ENCODE measurements at regions not wholly inside any gene's neighbourhood (a gene's known extent, or its start where the extent isn't known, plus 50 kb on each side); places are given as distances from the start of the nearest gene placed in this dataset.

- intact Hi-C loops (cut with DNase I; ENCODE audit: low total_unique reads): loop anchor here (5.0 kb wide), 1 partner anchor 697 kb away; no protein-coding TSS in a partner anchor
- TF ChIP-seq CTCF (IDR thresholded peaks at IDR 0.05 in 8 of 11, conservative IDR thresholded peaks at IDR 0.05 in 3 of 11): no peak
- no peak for TF ChIP-seq POLR2A (IDR thresholded peaks at IDR 0.05)
- no peak for TF ChIP-seq POLR2AphosphoS5 (IDR thresholded peaks at IDR 0.05)
- no peak overlapping the region for H3K4me3 ChIP-seq
- DNase-seq: peak; percentile 27
- WGBS, 5 donors: 54 to 68% (median 62%) methylated on average over 8 of the region's 8 CpGs
- H3K27me3 ChIP-seq (replicated peaks in 1 of 7): peaks cover 0 to 55% (median 8%) of the 10 kb centered on the region in 7 donors
- H3K4me1 ChIP-seq: no peaks in the 10 kb centered on the region
- no peaks in the 10 kb centered on the region for H3K36me3 ChIP-seq
- no peak overlapping the region for H3K27ac ChIP-seq
- no peaks in the 10 kb centered on the region for H3K9me3 ChIP-seq
Observed at GRCh38 chr3:127449486-127450212, 140.9 kb downstream of the TPRA1 start.

GRCh38 chr3:127448671-127449070 is 141.9 kb downstream of the TPRA1 start:
- Histone ChIP-seq H3K36me3 (no peaks in the 10 kb centered on the region), H3K4me3 (no peak overlapping the region), H3K27ac (no peak overlapping the region), H3K27me3 (replicated peaks in 1 of 7) (peaks cover 0 to 49% (median 0%) of the 10 kb centered on the region in 7 donors), H3K4me1 (no peaks in the 10 kb centered on the region), H3K9me3 (no peaks in the 10 kb centered on the region)
- WGBS, 5 donors: 78 to 95% (median 85%) methylated on average over 3 of the region's 3 CpGs
- TF ChIP-seq POLR2AphosphoS5 (IDR thresholded peaks at IDR 0.05) (no peak), POLR2A (IDR thresholded peaks at IDR 0.05) (no peak), CTCF (IDR thresholded peaks at IDR 0.05 in 8 of 11, conservative IDR thresholded peaks at IDR 0.05 in 3 of 11) (no peak)
- DNase-seq: peak; percentile 18
- intact Hi-C loops (cut with DNase I; ENCODE audit: low total_unique reads): no loop called here

- peak; percentile 38 for DNase-seq
- Histone ChIP-seq H3K27ac (no peak overlapping the region), H3K9me3 (no peaks in the 10 kb centered on the region), H3K36me3 (no peaks in the 10 kb centered on the region), H3K4me1 (no peaks in the 10 kb centered on the region), H3K27me3 (replicated peaks in 1 of 7) (peaks cover 0 to 46% (median 0%) of the 10 kb centered on the region in 7 donors), H3K4me3 (no peak overlapping the region)
- WGBS, 5 donors: 62 to 82% (median 76%) methylated on average over 3 of the region's 3 CpGs
- intact Hi-C loops (cut with DNase I; ENCODE audit: low total_unique reads): no loop called here
- peak in 2 of 11 experiments; percentile 24 to 34 for TF ChIP-seq CTCF (IDR thresholded peaks at IDR 0.05 in 8 of 11, conservative IDR thresholded peaks at IDR 0.05 in 3 of 11)
- no peak for TF ChIP-seq POLR2AphosphoS5 (IDR thresholded peaks at IDR 0.05)
- no peak for TF ChIP-seq POLR2A (IDR thresholded peaks at IDR 0.05)
Observed at GRCh38 chr3:127448161-127448561, 142.4 kb downstream of the TPRA1 start.

GRCh38 chr3:127446756-127447155 is 143.8 kb downstream of the TPRA1 start:
- Histone ChIP-seq H3K4me1 (no peaks in the 10 kb centered on the region), H3K9me3 (no peaks in the 10 kb centered on the region), H3K27me3 (replicated peaks in 1 of 7) (peaks cover 0 to 33% (median 0%) of the 10 kb centered on the region in 7 donors), H3K4me3 (no peak overlapping the region), H3K36me3 (no peaks in the 10 kb centered on the region), H3K27ac (no peak overlapping the region)
- WGBS, 5 donors: 77 to 98% (median 92%) methylated on average over 4 of the region's 4 CpGs
- peak; percentile 19 for DNase-seq
- TF ChIP-seq POLR2A (IDR thresholded peaks at IDR 0.05): no peak
- no peak for TF ChIP-seq POLR2AphosphoS5 (IDR thresholded peaks at IDR 0.05)
- TF ChIP-seq CTCF (IDR thresholded peaks at IDR 0.05 in 8 of 11, conservative IDR thresholded peaks at IDR 0.05 in 3 of 11): no peak
- intact Hi-C loops (cut with DNase I; ENCODE audit: low total_unique reads): no loop called here
